MM.1S (cell line): ENCODE measurements at regions not wholly inside any gene's neighbourhood (a gene's known extent, or its start where the extent isn't known, plus 50 kb on each side); places are given as distances from the start of the nearest gene placed in this dataset.

Experiments
- DNase-seq: peaks from one replicate; pipeline ENCODE4 v3.0.0-alpha.2; 2015
- H2AFZ ChIP-seq: fragments of 300-600 bp; sonication (generic); 2 replicates; pipeline ENCODE4 v1.6.0; 2016; ENCODE audit warnings: antibody characterized with exemption, low read length
- H3F3A ChIP-seq: fragments of 300-600 bp; sonication (generic); 2 replicates; pipeline ENCODE4 v1.6.1; 2016; ENCODE audit warnings: mild to moderate bottlenecking, antibody characterized with exemption, low read length, moderate library complexity, mixed read lengths; ENCODE audit not compliant: insufficient read depth
- H3K27ac ChIP-seq: fragments of 300-600 bp; sonication (generic); 2 replicates; pipeline ENCODE4 v1.5.1; 2016; ENCODE audit warnings: mild to moderate bottlenecking, low read length
- H3K27me3 ChIP-seq: fragments of 300-600 bp; sonication (generic); replicated peaks from 2 replicates; pipeline ENCODE4 v1.6.0; 2016; ENCODE audit warnings: low read length; ENCODE audit not compliant: insufficient read depth
- H3K36me3 ChIP-seq: fragments of 300-600 bp; sonication (generic); replicated peaks from 2 replicates; pipeline ENCODE4 v1.6.1; 2016; ENCODE audit warnings: mild to moderate bottlenecking, low read length, mixed read lengths; ENCODE audit not compliant: insufficient read depth
- H3K4me1 ChIP-seq: fragments of 300-600 bp; sonication (generic); 2 replicates; pipeline ENCODE4 v1.6.1; 2016; ENCODE audit warnings: low read length, mixed read lengths
- H3K4me2 ChIP-seq: fragments of 300-600 bp; sonication (generic); 2 replicates; pipeline ENCODE4 v1.6.0; 2016; ENCODE audit warnings: low read depth, low read length
- H3K4me3 ChIP-seq: fragments of 300-600 bp; sonication (generic); 2 replicates; pipeline ENCODE4 v1.5.1; 2016; ENCODE audit warnings: low read length, mixed read lengths
- H3K79me2 ChIP-seq: fragments of 300-600 bp; sonication (generic); 2 replicates; pipeline ENCODE4 v1.6.1; 2016; ENCODE audit warnings: mixed run types, low read length, mixed read lengths
- H3K9ac ChIP-seq: fragments of 300-600 bp; sonication (generic); 2 replicates; pipeline ENCODE4 v1.6.1; 2016; ENCODE audit warnings: low read length, mixed read lengths
- H3K9me2 ChIP-seq: fragments of 300-600 bp; sonication (generic); replicated peaks from 2 replicates; pipeline ENCODE4 v1.6.1; 2016; ENCODE audit warnings: mild to moderate bottlenecking, low read length, mixed read lengths; ENCODE audit not compliant: insufficient read depth
- H3K9me3 ChIP-seq: fragments of 300-600 bp; sonication (generic); replicated peaks from 2 replicates; pipeline ENCODE4 v1.6.1; 2016; ENCODE audit warnings: mild to moderate bottlenecking, low read length, mixed read lengths; ENCODE audit not compliant: insufficient read depth
- H4K20me1 ChIP-seq: fragments of 300-600 bp; sonication (generic); 2 replicates; pipeline ENCODE4 v1.6.1; 2016; ENCODE audit warnings: mild to moderate bottlenecking, low read length, moderate library complexity, mixed read lengths; ENCODE audit not compliant: insufficient read depth
- EZH2 ChIP-seq: fragments of 300-600 bp; sonication (generic); optimal IDR thresholded peaks from 2 replicates; pipeline ENCODE3; 2017; ENCODE audit warnings: low read depth, mild to moderate bottlenecking, antibody characterized with exemption, low read length, mixed read lengths
- EZH2phosphoT487 ChIP-seq: fragments of 300-600 bp; sonication (generic); IDR thresholded peaks from 2 replicates; pipeline ENCODE4 v1.6.1; 2018; ENCODE audit warnings: antibody characterized with exemption, low read length
- TF ChIP-seq, protein P1 (sequence below): fragments of 300-600 bp; sonication (generic); IDR thresholded peaks from 2 replicates; pipeline ENCODE4 v1.5.1; 2016; ENCODE audit warnings: antibody characterized with exemption, low read length, mixed read lengths

DNA sequence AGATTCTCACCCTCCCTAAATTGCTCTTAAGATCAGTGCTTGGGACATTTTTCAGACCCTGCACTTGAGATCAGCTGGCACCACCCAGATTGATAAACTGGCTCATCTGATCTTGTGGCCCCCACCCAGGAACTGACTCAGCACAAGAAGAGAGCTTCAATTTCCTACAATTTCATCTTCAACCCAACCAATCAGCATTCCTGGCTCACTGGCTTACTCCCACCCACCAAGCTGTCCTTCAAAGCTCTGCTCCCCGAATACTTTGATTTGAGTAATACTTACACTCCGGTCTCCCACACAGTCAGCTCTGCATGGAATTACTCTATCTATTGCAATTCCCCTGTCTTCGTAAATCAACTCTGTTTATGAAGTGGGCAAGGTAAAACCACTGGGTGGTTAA lies 461.9 kb upstream of the RGS18 start:
- H3K4me3 ChIP-seq, result no peak overlapping the region
- no peak for TF ChIP-seq EZH2phosphoT487
- no peak for TF ChIP-seq EZH2
- peaks cover 25% of the 10 kb centered on the region for H3K4me1 ChIP-seq
- DNase-seq, result no peak
- no peaks in the 10 kb centered on the region for H3K36me3 ChIP-seq
- H3K9me3 ChIP-seq, result no peaks in the 10 kb centered on the region
- H3K9me2 ChIP-seq, result no peaks in the 10 kb centered on the region
- H3K79me2 ChIP-seq, result no peaks in the 10 kb centered on the region
- peak overlapping the region; percentile 67 for H2AFZ ChIP-seq
- peak overlapping the region; percentile 30; the same call in 1 of the 2 replicates for H3K4me2 ChIP-seq
- no peaks in the 10 kb centered on the region for H4K20me1 ChIP-seq
- H3F3A ChIP-seq, result peaks cover 7% of the 10 kb centered on the region
- no peaks in the 10 kb centered on the region for H3K27me3 ChIP-seq
- H3K9ac ChIP-seq, result no peak overlapping the region
- H3K27ac ChIP-seq, result peak overlapping the region; percentile 48; the same call in 1 of the 2 replicates

DNA sequence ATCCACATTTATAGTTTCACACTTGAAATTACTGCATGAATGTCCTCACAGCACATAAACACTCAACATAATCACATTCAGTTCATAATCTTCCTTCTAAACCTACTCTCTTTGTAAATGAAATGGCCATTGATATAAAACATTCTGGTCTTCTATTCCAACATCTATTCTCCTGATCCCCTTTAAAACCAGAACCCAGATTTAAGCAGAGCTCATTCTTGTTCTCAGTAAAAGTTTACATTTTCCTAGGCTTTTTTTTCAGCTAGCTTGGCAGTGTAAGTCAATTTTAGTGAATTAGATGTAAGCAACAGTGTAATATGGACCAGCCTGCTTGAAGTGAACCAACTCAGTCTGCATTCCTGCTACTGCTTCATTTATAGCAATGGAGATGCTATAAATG lies 460.7 kb upstream of the RGS18 start:
- no peaks in the 10 kb centered on the region for H3K9me2 ChIP-seq
- no peak overlapping the region for H2AFZ ChIP-seq
- H3K36me3 ChIP-seq, result no peaks in the 10 kb centered on the region
- H3F3A ChIP-seq, result peaks cover 7% of the 10 kb centered on the region
- no peaks in the 10 kb centered on the region for H3K9me3 ChIP-seq
- no peak for DNase-seq
- H3K4me2 ChIP-seq, result no peak overlapping the region
- no peaks in the 10 kb centered on the region for H4K20me1 ChIP-seq
- H3K27me3 ChIP-seq, result no peaks in the 10 kb centered on the region
- no peak overlapping the region for H3K9ac ChIP-seq
- H3K27ac ChIP-seq, result no peak overlapping the region
- peaks cover 28% of the 10 kb centered on the region for H3K4me1 ChIP-seq
- H3K4me3 ChIP-seq, result no peak overlapping the region
- TF ChIP-seq, protein P1, sequence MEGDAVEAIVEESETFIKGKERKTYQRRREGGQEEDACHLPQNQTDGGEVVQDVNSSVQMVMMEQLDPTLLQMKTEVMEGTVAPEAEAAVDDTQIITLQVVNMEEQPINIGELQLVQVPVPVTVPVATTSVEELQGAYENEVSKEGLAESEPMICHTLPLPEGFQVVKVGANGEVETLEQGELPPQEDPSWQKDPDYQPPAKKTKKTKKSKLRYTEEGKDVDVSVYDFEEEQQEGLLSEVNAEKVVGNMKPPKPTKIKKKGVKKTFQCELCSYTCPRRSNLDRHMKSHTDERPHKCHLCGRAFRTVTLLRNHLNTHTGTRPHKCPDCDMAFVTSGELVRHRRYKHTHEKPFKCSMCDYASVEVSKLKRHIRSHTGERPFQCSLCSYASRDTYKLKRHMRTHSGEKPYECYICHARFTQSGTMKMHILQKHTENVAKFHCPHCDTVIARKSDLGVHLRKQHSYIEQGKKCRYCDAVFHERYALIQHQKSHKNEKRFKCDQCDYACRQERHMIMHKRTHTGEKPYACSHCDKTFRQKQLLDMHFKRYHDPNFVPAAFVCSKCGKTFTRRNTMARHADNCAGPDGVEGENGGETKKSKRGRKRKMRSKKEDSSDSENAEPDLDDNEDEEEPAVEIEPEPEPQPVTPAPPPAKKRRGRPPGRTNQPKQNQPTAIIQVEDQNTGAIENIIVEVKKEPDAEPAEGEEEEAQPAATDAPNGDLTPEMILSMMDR, result no peak
- TF ChIP-seq EZH2, result no peak
- TF ChIP-seq EZH2phosphoT487, result no peak
- no peaks in the 10 kb centered on the region for H3K79me2 ChIP-seq

DNA sequence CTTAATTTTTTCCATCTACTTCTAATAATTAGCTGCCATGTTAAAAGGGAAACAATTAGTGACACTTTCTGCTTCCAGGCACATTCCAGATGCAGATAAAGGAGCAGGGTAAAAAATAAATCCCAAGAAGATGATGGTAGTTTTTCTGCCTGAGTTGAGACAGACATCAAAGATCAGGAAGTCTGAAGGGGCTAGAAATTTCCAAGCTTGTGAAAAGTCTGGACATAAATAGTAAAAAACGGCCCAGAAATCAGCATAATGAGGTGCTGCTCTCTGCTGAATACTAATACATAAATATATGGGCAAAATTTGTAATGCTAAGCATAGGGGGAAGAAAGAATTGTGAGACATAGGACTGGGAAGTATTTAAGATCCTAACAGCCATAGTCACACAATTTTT lies 460.0 kb upstream of the RGS18 start:
- Histone ChIP-seq H3K9me3 (no peaks in the 10 kb centered on the region), H3K4me1 (peaks cover 28% of the 10 kb centered on the region), H2AFZ (no peak overlapping the region), H3K4me3 (no peak overlapping the region), H4K20me1 (no peaks in the 10 kb centered on the region), H3K9me2 (no peaks in the 10 kb centered on the region), H3K9ac (no peak overlapping the region), H3K27me3 (no peaks in the 10 kb centered on the region), H3K27ac (no peak overlapping the region), H3K4me2 (no peak overlapping the region), H3F3A (peaks cover 7% of the 10 kb centered on the region), H3K79me2 (no peaks in the 10 kb centered on the region), H3K36me3 (no peaks in the 10 kb centered on the region)
- TF ChIP-seq, protein P1, result no peak
- TF ChIP-seq EZH2phosphoT487 (no peak), EZH2 (no peak)
- DNase-seq, result no peak

DNA sequence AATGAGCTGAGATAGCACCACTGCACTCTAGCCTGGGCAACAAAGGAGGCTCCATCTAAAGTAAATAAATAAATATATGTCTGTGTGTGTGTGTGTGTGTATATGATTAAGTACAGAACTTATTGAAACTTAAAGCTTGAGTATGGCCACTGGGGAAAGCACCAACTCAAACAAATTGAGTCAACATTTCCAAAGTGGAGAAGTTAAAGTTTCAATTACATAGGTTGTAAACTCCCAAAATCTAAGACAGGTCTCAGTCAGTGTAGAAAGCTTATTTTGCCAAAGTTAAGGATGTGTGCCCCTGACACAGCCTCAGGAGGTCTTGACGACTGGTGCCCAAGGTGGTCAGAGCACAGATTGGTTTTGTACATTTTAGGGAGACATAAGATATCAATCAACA lies 458.9 kb upstream of the RGS18 start:
- no peak overlapping the region for H3K9ac ChIP-seq
- no peak overlapping the region for H3K4me3 ChIP-seq
- H3K27ac ChIP-seq, result no peak overlapping the region
- no peak overlapping the region for H3K4me2 ChIP-seq
- no peaks in the 10 kb centered on the region for H3K36me3 ChIP-seq
- peaks cover 28% of the 10 kb centered on the region for H3K4me1 ChIP-seq
- no peaks in the 10 kb centered on the region for H3K79me2 ChIP-seq
- H2AFZ ChIP-seq, result no peak overlapping the region
- no peaks in the 10 kb centered on the region for H3K27me3 ChIP-seq
- no peaks in the 10 kb centered on the region for H3K9me2 ChIP-seq
- H4K20me1 ChIP-seq, result no peaks in the 10 kb centered on the region
- TF ChIP-seq EZH2phosphoT487, result no peak
- no peak for TF ChIP-seq EZH2
- TF ChIP-seq, protein P1, result no peak
- H3F3A ChIP-seq, result peaks cover 7% of the 10 kb centered on the region
- no peaks in the 10 kb centered on the region for H3K9me3 ChIP-seq
- no peak for DNase-seq
